Nephron (organoid): ENCODE measurements at regions not wholly inside any gene's neighbourhood (a gene's known extent, or its start where the extent isn't known, plus 50 kb on each side); places are given as distances from the start of the nearest gene placed in this dataset.
"Not testable (repeated sequence)": the region's sequence is repeated elsewhere in the genome, so short reads cannot be mapped to it uniquely, and the experiment has no call there.

Source experiments
- H3K27ac Mint-ChIP-seq, 3 experiments: 2 replicates each; pipeline ENCODE4 v1.8.0; 2020; ENCODE audit warnings: mixed read lengths in 3 of 3, mild to moderate bottlenecking in 2 of 3, moderate library complexity in 1 of 3
- H3K27me3 Mint-ChIP-seq: 2 replicates; pipeline ENCODE4 v1.8.0; 2021; ENCODE audit warnings: low read depth, mild to moderate bottlenecking, moderate library complexity, mixed read lengths
- H3K36me3 Mint-ChIP-seq: 2 replicates; pipeline ENCODE4 v1.8.0; 2020; ENCODE audit warnings: low read depth, mixed read lengths
- H3K4me1 Mint-ChIP-seq: 2 replicates; pipeline ENCODE4 v1.8.0; 2020; ENCODE audit warnings: mixed read lengths
- H3K4me3 Mint-ChIP-seq, 3 experiments: 2 replicates each; pipeline ENCODE4 v1.8.0; 2020; ENCODE audit warnings: mild to moderate bottlenecking in 3 of 3, mixed read lengths in 3 of 3, moderate library complexity in 2 of 3
- H3K9me3 Mint-ChIP-seq: 2 replicates; pipeline ENCODE4 v1.8.0; 2020; ENCODE audit warnings: mixed read lengths
- CTCF ChIP-seq, 3 experiments: fragments of 200-600 bp; sonication (generic); IDR thresholded peaks; one replicate each; pipeline ENCODE4 v1.5.0; 2021; ENCODE audit warnings: antibody characterized with exemption in 3 of 3; ENCODE audit not compliant: unreplicated experiment in 3 of 3

GRCh38 chr2:111246620-111247061 is 125.9 kb downstream of the BCL2L11 start:
- Mint-ChIP-seq H3K9me3 (peaks cover 3% of the 10 kb centered on the region), H3K27ac (no peak overlapping the region), H3K4me3 (no peak overlapping the region), H3K4me1 (peaks cover 40% of the 10 kb centered on the region), H3K27me3 (peaks cover 7% of the 10 kb centered on the region), H3K36me3 (peaks cover 4% of the 10 kb centered on the region)
- no peak for TF ChIP-seq CTCF (IDR thresholded peaks at IDR 0.05; ENCODE audit: unreplicated experiment in 3 of 3)

GRCh38 chr2:111247491-111247890 is 126.8 kb downstream of the BCL2L11 start:
- peaks cover 12% of the 10 kb centered on the region for H3K9me3 Mint-ChIP-seq
- TF ChIP-seq CTCF (IDR thresholded peaks at IDR 0.05; ENCODE audit: unreplicated experiment in 3 of 3) = no peak
- H3K36me3 Mint-ChIP-seq = peaks cover 12% of the 10 kb centered on the region
- no peak overlapping the region for H3K27ac Mint-ChIP-seq
- H3K4me1 Mint-ChIP-seq = peaks cover 49% of the 10 kb centered on the region
- no peak overlapping the region for H3K4me3 Mint-ChIP-seq
- peaks cover 13% of the 10 kb centered on the region for H3K27me3 Mint-ChIP-seq

- Mint-ChIP-seq H3K36me3 (peaks cover 12% of the 10 kb centered on the region), H3K9me3 (peaks cover 16% of the 10 kb centered on the region), H3K4me3 (no peak overlapping the region), H3K4me1 (peaks cover 52% of the 10 kb centered on the region), H3K27me3 (peaks cover 13% of the 10 kb centered on the region), H3K27ac (peak overlapping the region; percentile 37 to 69 (median 60))
- no peak for TF ChIP-seq CTCF (IDR thresholded peaks at IDR 0.05; ENCODE audit: unreplicated experiment in 3 of 3)
Measured at GRCh38 chr2:111249806-111250205, 129.1 kb downstream of the BCL2L11 start.

GRCh38 chr2:111250448-111251030 is 129.8 kb downstream of the BCL2L11 start:
- Mint-ChIP-seq H3K4me1 (peaks cover 52% of the 10 kb centered on the region), H3K27me3 (peaks cover 13% of the 10 kb centered on the region), H3K4me3 (no peak overlapping the region), H3K36me3 (peaks cover 12% of the 10 kb centered on the region), H3K9me3 (peaks cover 16% of the 10 kb centered on the region), H3K27ac (peak overlapping the region; percentile 37 to 84 (median 69))
- no peak for TF ChIP-seq CTCF (IDR thresholded peaks at IDR 0.05; ENCODE audit: unreplicated experiment in 3 of 3)

- Mint-ChIP-seq H3K36me3 (peaks cover 12% of the 10 kb centered on the region), H3K4me3 (no peak overlapping the region), H3K27ac (peak overlapping the region in 1 of 3 experiments; percentile 69), H3K27me3 (peaks cover 13% of the 10 kb centered on the region), H3K4me1 (peaks cover 46% of the 10 kb centered on the region), H3K9me3 (peaks cover 16% of the 10 kb centered on the region)
- TF ChIP-seq CTCF (IDR thresholded peaks at IDR 0.05; ENCODE audit: unreplicated experiment in 3 of 3) = no peak
Measured at GRCh38 chr2:111251711-111252110, 131.0 kb downstream of the BCL2L11 start.

- peaks cover 12% of the 10 kb centered on the region for H3K36me3 Mint-ChIP-seq
- H3K9me3 Mint-ChIP-seq = peaks cover 16% of the 10 kb centered on the region
- TF ChIP-seq CTCF (IDR thresholded peaks at IDR 0.05; ENCODE audit: unreplicated experiment in 3 of 3) = no peak
- H3K27me3 Mint-ChIP-seq = peaks cover 12% of the 10 kb centered on the region
- peaks cover 39% of the 10 kb centered on the region for H3K4me1 Mint-ChIP-seq
- no peak overlapping the region for H3K27ac Mint-ChIP-seq
- no peak overlapping the region for H3K4me3 Mint-ChIP-seq
Measured at GRCh38 chr2:111252436-111252835, 131.7 kb downstream of the BCL2L11 start.

GRCh38 chr2:111254916-111255315 is 134.2 kb downstream of the BCL2L11 start:
- not testable (repeated sequence) for H3K27ac Mint-ChIP-seq, H3K4me3 Mint-ChIP-seq
- peaks cover 18% of the 10 kb centered on the region for H3K9me3 Mint-ChIP-seq
- H3K36me3 Mint-ChIP-seq = peaks cover 12% of the 10 kb centered on the region
- peaks cover 28% of the 10 kb centered on the region for H3K4me1 Mint-ChIP-seq
- H3K27me3 Mint-ChIP-seq = peaks cover 10% of the 10 kb centered on the region

GRCh38 chr2:111256628-111257027 is 135.9 kb downstream of the BCL2L11 start:
- peaks cover 15% of the 10 kb centered on the region for H3K9me3 Mint-ChIP-seq
- H3K27me3 Mint-ChIP-seq, H3K27ac Mint-ChIP-seq, H3K36me3 Mint-ChIP-seq, H3K4me3 Mint-ChIP-seq: not testable (repeated sequence)
- H3K4me1 Mint-ChIP-seq = peaks cover 12% of the 10 kb centered on the region

- not testable (repeated sequence) for H3K27ac Mint-ChIP-seq, H3K27me3 Mint-ChIP-seq, H3K36me3 Mint-ChIP-seq, H3K4me3 Mint-ChIP-seq, H3K9me3 Mint-ChIP-seq, H3K4me1 Mint-ChIP-seq
Measured at GRCh38 chr2:111257607-111258006, 136.9 kb downstream of the BCL2L11 start.
